Fibroblast of lung (primary cell): ENCODE measurements at regions not wholly inside any gene's neighbourhood (a gene's known extent, or its start where the extent isn't known, plus 50 kb on each side); places are given as distances from the start of the nearest gene placed in this dataset.

Experiments
- CTCF ChIP-seq, 2 donors: IDR thresholded peaks in 1 of 2; conservative IDR thresholded peaks in 1 of 2; 1 replicate in 1 of 2; 2 replicates in 1 of 2; pipeline ENCODE4 v1.5.1; 2011 to 2012; ENCODE audit warnings: low read length in 2 of 2, control low read depth in 1 of 2, inconsistent platforms in 1 of 2, low read depth in 1 of 2, mild to moderate bottlenecking in 1 of 2
- EZH2 ChIP-seq: IDR thresholded peaks from 2 replicates; pipeline ENCODE4 v1.5.1; 2012; ENCODE audit warnings: low read length, control low read depth, mild to moderate bottlenecking; ENCODE audit errors: missing control alignments

- TF ChIP-seq CTCF (conservative IDR thresholded peaks at IDR 0.05 in 1 of 2, IDR thresholded peaks at IDR 0.05 in 1 of 2; ENCODE audit: low read depth in 1 of 2, low read length in 2 of 2) (no peak), EZH2 (no peak)
These were observed 370.8 kb downstream of the NUP35 start for GRCh38 chr2:183495079-183495478.
